Adrenal gland (tissue), 9 donors: ENCODE measurements at regions not wholly inside any gene's neighbourhood (a gene's known extent, or its start where the extent isn't known, plus 50 kb on each side); places are given as distances from the start of the nearest gene placed in this dataset.

Experiments used
- DNase-seq, 7 donors: peaks; one replicate each; pipeline ENCODE4 v3.0.0-alpha.2; 2019 to 2020
- H3K27ac ChIP-seq, 5 donors: fragments of 200-600 bp; sonication (generic) in 4 of 5; 1 replicate in 3 of 5; 2 replicates in 2 of 5; pipeline versions ENCODE4 v1.5.1 to v1.8.0; 2016 to 2020; ENCODE audit warnings: mild to moderate bottlenecking in 1 of 5
- H3K27me3 ChIP-seq: fragments of 200-600 bp; 2 replicates; pipeline ENCODE4 v1.8.0; 2021
- H3K36me3 ChIP-seq, 2 donors: fragments of 200-600 bp; replicated peaks in 1 of 2; 1 replicate in 1 of 2; 2 replicates in 1 of 2; pipeline versions ENCODE4 v1.5.1 to v1.8.0; 2018 to 2022
- H3K4me1 ChIP-seq, 2 donors: fragments of 200-600 bp; replicated peaks in 1 of 2; 1 replicate in 1 of 2; 2 replicates in 1 of 2; pipeline versions ENCODE4 v1.5.1 to v1.8.0; 2018 to 2021
- H3K4me3 ChIP-seq, 4 donors: fragments of 200-600 bp; sonication (generic) in 3 of 4; one replicate each; pipeline ENCODE4 v1.5.1; 2016 to 2018
- H3K9me3 ChIP-seq, 3 donors: fragments of 200-600 bp; sonication (generic) in 1 of 3; replicated peaks in 1 of 3; 1 replicate in 2 of 3; 2 replicates in 1 of 3; pipeline versions ENCODE4 v1.5.1 to v1.8.0; 2016 to 2021
- CTCF ChIP-seq, 6 experiments: fragments of 450-650 bp in 4 of 6; fragments of 200-600 bp in 2 of 6; sonication (generic) in 1 of 6; IDR thresholded peaks; 1 replicate in 5 of 6; 2 replicates in 1 of 6; pipeline versions ENCODE4 v1.5.1 to v1.8.0; 2016 to 2021; ENCODE audit warnings: antibody characterized with exemption in 6 of 6, mild to moderate bottlenecking in 2 of 6, moderate library complexity in 1 of 6
- POLR2A ChIP-seq, 2 donors: fragments of 450-650 bp; IDR thresholded peaks; one replicate each; pipeline ENCODE4 v1.6.1; 2017; ENCODE audit warnings: antibody characterized with exemption in 2 of 2, mild to moderate bottlenecking in 2 of 2, moderate library complexity in 1 of 2
- WGBS, 4 donors: extraction: QIAGEN DNeasy Blood & Tissue Kit in 2 of 4; methylation state at CpG; one replicate each; pipeline versions ENCODE4 v1.1.5 to v1.1.7; 2013 to 2017; 5-methylcytosine and 5-hydroxymethylcytosine counted together
- intact Hi-C, 2 donors: fragments of 100-400 bp; cut with DNase I; formaldehyde crosslinking; loops; one replicate each; pipeline versions ENCODE4 v1.14.1 to v1.15.0; 2022 to 2023
- donor health status: healthy with polysubstance abuse.
- donor health status: Bipolar disorder and iron deficiency.
- donor health status: DM: yes; HTN: yes; CAD: no.
- donor health status: DM: no; HTN: no; CAD: no.
- donor health status: DM: no; HTN: no; CAD: no.

DNA sequence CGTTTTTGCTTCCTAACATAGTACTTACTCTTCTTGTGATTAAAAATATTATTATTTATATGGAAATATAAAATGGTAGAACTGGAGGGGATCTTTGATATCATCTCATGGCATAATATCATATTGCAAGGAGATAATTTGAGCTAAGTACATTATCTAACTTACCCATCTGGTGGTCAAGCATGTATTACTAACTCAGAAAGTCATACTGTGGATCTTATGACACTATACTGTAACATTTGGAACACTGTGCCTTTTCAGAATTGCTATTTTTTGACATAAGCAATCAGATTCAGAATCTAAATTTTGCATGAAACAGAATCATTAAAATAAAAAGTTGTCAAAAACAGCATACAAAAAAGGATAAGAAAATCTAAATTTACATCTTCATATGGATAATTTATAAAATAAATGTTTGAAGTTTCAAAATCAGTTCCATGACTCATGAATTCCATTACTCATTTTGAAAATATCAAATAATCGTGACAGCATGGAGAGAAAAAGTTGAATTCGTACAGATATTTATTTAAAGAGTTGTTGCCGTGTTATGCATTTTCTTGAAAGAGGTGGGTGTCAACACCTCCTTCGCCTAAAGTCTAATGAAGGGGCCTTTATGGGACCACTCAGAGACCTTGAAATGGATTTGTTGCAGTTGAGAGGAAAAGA lies 928.1 kb downstream of the PDHA2 start:
- no peak overlapping the region for H3K27ac ChIP-seq
- H3K27me3 ChIP-seq: no peaks in the 10 kb centered on the region
- intact Hi-C loops: no loop called here
- no peak for DNase-seq
- no peaks in the 10 kb centered on the region for H3K36me3 ChIP-seq
- H3K4me1 ChIP-seq: no peaks in the 10 kb centered on the region
- H3K9me3 ChIP-seq: no peaks in the 10 kb centered on the region
- H3K4me3 ChIP-seq: no peak overlapping the region
- TF ChIP-seq CTCF (IDR thresholded peaks at IDR 0.05) (no peak), POLR2A (IDR thresholded peaks at IDR 0.05) (no peak)
- WGBS, 4 donors: 74 to 85% (median 79%) methylated on average over 5 of the region's 5 CpGs

DNA sequence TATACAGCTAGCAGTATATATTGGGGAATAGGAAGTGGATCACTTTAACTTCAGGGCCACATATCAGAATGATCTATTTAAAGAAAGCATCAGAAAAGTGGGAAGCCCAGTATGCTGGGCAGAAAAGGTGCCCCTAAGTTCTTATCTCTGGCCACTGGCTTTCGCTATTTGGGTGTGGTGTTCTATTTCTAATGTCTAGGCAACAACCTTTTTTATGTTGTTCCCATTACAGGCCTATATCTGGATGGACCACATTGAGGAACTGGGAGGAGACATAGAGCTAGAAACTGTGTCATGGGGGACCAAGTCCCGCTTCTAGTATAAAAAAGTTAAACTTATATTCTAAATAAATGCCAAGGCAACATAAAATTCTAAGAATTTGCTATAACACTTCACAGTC lies 935.6 kb downstream of the PDHA2 start:
- no peaks in the 10 kb centered on the region for H3K4me1 ChIP-seq
- no peaks in the 10 kb centered on the region for H3K27me3 ChIP-seq
- intact Hi-C loops: no loop called here
- no peak overlapping the region for H3K4me3 ChIP-seq
- no peak for DNase-seq
- H3K36me3 ChIP-seq: no peaks in the 10 kb centered on the region
- H3K27ac ChIP-seq: no peak overlapping the region
- no peaks in the 10 kb centered on the region for H3K9me3 ChIP-seq
- TF ChIP-seq CTCF (IDR thresholded peaks at IDR 0.05): no peak
- 82 to 89% (median 86%) methylated on average over 2 of the region's 2 CpGs for WGBS, 4 donors

GRCh38 chr4:96776920-96777527 lies 937.1 kb downstream of the PDHA2 start:
- no peaks in the 10 kb centered on the region for H3K9me3 ChIP-seq
- H3K27ac ChIP-seq: no peak overlapping the region
- H3K4me1 ChIP-seq: no peaks in the 10 kb centered on the region
- intact Hi-C loops: no loop called here
- H3K36me3 ChIP-seq: no peaks in the 10 kb centered on the region
- no peak for DNase-seq
- WGBS, 4 donors: 58 to 68% (median 59%) methylated on average over 2 of the region's 2 CpGs
- no peak for TF ChIP-seq CTCF (IDR thresholded peaks at IDR 0.05)
- TF ChIP-seq POLR2A (IDR thresholded peaks at IDR 0.05): no peak
- no peak overlapping the region for H3K4me3 ChIP-seq
- no peaks in the 10 kb centered on the region for H3K27me3 ChIP-seq

DNA sequence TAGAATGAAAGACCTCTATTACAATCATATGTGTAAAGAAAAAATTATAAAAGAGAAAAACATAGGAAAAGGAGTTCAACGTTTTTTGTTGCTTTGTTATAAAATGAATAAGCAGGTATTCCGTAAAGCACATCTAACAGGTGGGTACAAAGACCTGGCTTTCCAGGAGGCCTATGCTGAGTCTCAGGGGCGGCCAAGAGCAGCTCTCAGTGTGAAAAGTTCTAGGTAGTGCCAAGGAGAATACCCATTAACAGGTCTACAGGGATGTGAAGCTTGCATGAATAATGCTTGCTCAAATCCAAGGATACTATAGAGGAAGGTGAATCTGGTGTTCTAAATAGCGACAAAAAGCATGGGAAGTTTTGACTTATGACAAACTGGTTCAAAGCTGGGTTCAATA lies 944.4 kb downstream of the PDHA2 start:
- DNase-seq: no peak
- intact Hi-C loops: no loop called here
- Histone ChIP-seq H3K27ac (no peak overlapping the region), H3K9me3 (peaks cover 0 to 9% (median 0%) of the 10 kb centered on the region in 3 donors), H3K36me3 (no peaks in the 10 kb centered on the region), H3K4me3 (no peak overlapping the region), H3K4me1 (no peaks in the 10 kb centered on the region), H3K27me3 (no peaks in the 10 kb centered on the region)
- TF ChIP-seq CTCF (IDR thresholded peaks at IDR 0.05) (no peak), POLR2A (IDR thresholded peaks at IDR 0.05) (no peak)
- WGBS, 4 donors: 77 to 84% (median 81%) methylated on average over 4 of the region's 4 CpGs
